ENCODE measurements at regions not wholly inside any gene's neighbourhood (a gene's known extent, or its start where the extent isn't known, plus 50 kb on each side); places are given as distances from the start of the nearest gene placed in this dataset.

- FAIRE-seq: no peak
These were observed 119.1 kb upstream of the RND3 start for GRCh38 chr2:150606380-150607060.

- no peak for FAIRE-seq
These were observed 118.2 kb upstream of the RND3 start for GRCh38 chr2:150605664-150606063.

- FAIRE-seq: no peak
These were observed 114.0 kb upstream of the RND3 start for GRCh38 chr2:150601280-150602038.

GRCh38 chr2:150599889-150600288 lies 112.4 kb upstream of the RND3 start:
- FAIRE-seq: no peak

- no peak for FAIRE-seq
These were observed 110.9 kb upstream of the RND3 start for GRCh38 chr2:150598383-150598782.

- FAIRE-seq: no peak
These were observed 108.5 kb upstream of the RND3 start for GRCh38 chr2:150595803-150596470.

GRCh38 chr2:150594299-150594698 lies 106.8 kb upstream of the RND3 start:
- no peak for FAIRE-seq

- no peak for FAIRE-seq
These were observed 104.2 kb upstream of the RND3 start for GRCh38 chr2:150591496-150592285.

- no peak for FAIRE-seq
These were observed 102.2 kb upstream of the RND3 start for GRCh38 chr2:150589681-150590080.

GRCh38 chr2:150588506-150588870 lies 101.0 kb upstream of the RND3 start:
- FAIRE-seq: no peak

GRCh38 chr2:150587547-150588505 lies 100.4 kb upstream of the RND3 start:
- no peak for FAIRE-seq

- FAIRE-seq: no peak
These were observed 99.4 kb upstream of the RND3 start for GRCh38 chr2:150586858-150587257.

GRCh38 chr2:150585221-150585971 lies 97.9 kb upstream of the RND3 start:
- no peak for FAIRE-seq

GRCh38 chr2:150584081-150584480 lies 96.6 kb upstream of the RND3 start:
- FAIRE-seq: no peak

GRCh38 chr2:150581717-150582472 lies 94.4 kb upstream of the RND3 start:
- FAIRE-seq: no peak

- FAIRE-seq: no peak
These were observed 91.0 kb upstream of the RND3 start for GRCh38 chr2:150578481-150578880.

GRCh38 chr2:150575861-150576260 lies 88.4 kb upstream of the RND3 start:
- no peak for FAIRE-seq

- FAIRE-seq: no peak
These were observed 85.5 kb upstream of the RND3 start for GRCh38 chr2:150572961-150573395.

GRCh38 chr2:150572194-150572766 lies 84.8 kb upstream of the RND3 start:
- no peak for FAIRE-seq

GRCh38 chr2:150571121-150571520 lies 83.7 kb upstream of the RND3 start:
- FAIRE-seq: no peak
